ENCODE measurements at regions not wholly inside any gene's neighbourhood (a gene's known extent, or its start where the extent isn't known, plus 50 kb on each side); places are given as distances from the start of the nearest gene placed in this dataset.

- TF ChIP-seq ZBTB7A (IDR thresholded peaks at IDR 0.05; ENCODE audit: borderline replicate concordance, control insufficient read depth, low read depth, low read length) (peak; percentile 73; the same call in 1 of the 2 replicates), FOXP4 (CRISPR knock-in tag; IDR thresholded peaks at IDR 0.05; ENCODE audit: borderline replicate concordance) (0 out of 2 replicates have a peak, but pooled peaks have one; percentile 8), NR4A1 (CRISPR knock-in tag; IDR thresholded peaks at IDR 0.05) (no peak), NR4A1 (tag; IDR thresholded peaks at IDR 0.05) (no peak), GABPB1 (CRISPR knock-in tag; IDR thresholded peaks at IDR 0.05) (no peak), ZNF583 (CRISPR knock-in tag; IDR thresholded peaks at IDR 0.05) (no peak), FIP1L1 (IDR thresholded peaks at IDR 0.05; ENCODE audit: low read depth, low read length, poor library complexity, severe bottlenecking) (no peak), ERF (CRISPR knock-in tag; IDR thresholded peaks at IDR 0.05) (0 out of 2 replicates have a peak, but pooled peaks have one; percentile 8), BCOR (IDR thresholded peaks at IDR 0.05) (peak; percentile 53; the same call in 1 of the 2 replicates), ZNF263 (CRISPR knock-in tag; IDR thresholded peaks at IDR 0.05; ENCODE audit: borderline replicate concordance) (peak; percentile 47), EP300 (IDR thresholded peaks at IDR 0.05; ENCODE audit: low read length) (no peak), SIN3B (IDR thresholded peaks at IDR 0.05; ENCODE audit: low read depth) (no peak), CBX1 (IDR thresholded peaks at IDR 0.05; ENCODE audit: low read depth) (peak; percentile 32; the same call in 1 of the 2 replicates), UBTF (IDR thresholded peaks at IDR 0.05; ENCODE audit: borderline replicate concordance in 1 of 2, low read depth in 2 of 2, low read length in 2 of 2) (peak in 1 of 2 experiments; percentile 13; a peak in 1 of 4 replicates), LARP7 (IDR thresholded peaks at IDR 0.05) (peak; percentile 26; the same call in 1 of the 2 replicates), SMARCA4 (IDR thresholded peaks at IDR 0.05) (peak; percentile 37; the same call in 1 of the 2 replicates), POLR2G (IDR thresholded peaks at IDR 0.05; ENCODE audit: low read depth, low read length) (peak; percentile 54; the same call in 1 of the 2 replicates)
- TF ChIP-seq, protein P1, sequence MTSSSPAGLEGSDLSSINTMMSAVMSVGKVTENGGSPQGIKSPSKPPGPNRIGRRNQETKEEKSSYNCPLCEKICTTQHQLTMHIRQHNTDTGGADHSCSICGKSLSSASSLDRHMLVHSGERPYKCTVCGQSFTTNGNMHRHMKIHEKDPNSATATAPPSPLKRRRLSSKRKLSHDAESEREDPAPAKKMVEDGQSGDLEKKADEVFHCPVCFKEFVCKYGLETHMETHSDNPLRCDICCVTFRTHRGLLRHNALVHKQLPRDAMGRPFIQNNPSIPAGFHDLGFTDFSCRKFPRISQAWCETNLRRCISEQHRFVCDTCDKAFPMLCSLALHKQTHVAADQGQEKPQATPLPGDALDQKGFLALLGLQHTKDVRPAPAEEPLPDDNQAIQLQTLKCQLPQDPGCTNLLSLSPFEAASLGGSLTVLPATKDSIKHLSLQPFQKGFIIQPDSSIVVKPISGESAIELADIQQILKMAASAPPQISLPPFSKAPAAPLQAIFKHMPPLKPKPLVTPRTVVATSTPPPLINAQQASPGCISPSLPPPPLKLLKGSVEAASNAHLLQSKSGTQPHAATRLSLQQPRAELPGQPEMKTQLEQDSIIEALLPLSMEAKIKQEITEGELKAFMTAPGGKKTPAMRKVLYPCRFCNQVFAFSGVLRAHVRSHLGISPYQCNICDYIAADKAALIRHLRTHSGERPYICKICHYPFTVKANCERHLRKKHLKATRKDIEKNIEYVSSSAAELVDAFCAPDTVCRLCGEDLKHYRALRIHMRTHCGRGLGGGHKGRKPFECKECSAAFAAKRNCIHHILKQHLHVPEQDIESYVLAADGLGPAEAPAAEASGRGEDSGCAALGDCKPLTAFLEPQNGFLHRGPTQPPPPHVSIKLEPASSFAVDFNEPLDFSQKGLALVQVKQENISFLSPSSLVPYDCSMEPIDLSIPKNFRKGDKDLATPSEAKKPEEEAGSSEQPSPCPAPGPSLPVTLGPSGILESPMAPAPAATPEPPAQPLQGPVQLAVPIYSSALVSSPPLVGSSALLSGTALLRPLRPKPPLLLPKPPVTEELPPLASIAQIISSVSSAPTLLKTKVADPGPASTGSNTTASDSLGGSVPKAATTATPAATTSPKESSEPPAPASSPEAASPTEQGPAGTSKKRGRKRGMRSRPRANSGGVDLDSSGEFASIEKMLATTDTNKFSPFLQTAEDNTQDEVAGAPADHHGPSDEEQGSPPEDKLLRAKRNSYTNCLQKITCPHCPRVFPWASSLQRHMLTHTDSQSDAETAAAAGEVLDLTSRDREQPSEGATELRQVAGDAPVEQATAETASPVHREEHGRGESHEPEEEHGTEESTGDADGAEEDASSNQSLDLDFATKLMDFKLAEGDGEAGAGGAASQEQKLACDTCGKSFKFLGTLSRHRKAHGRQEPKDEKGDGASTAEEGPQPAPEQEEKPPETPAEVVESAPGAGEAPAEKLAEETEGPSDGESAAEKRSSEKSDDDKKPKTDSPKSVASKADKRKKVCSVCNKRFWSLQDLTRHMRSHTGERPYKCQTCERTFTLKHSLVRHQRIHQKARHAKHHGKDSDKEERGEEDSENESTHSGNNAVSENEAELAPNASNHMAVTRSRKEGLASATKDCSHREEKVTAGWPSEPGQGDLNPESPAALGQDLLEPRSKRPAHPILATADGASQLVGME (CRISPR knock-in tag; IDR thresholded peaks at IDR 0.05), result 0 out of 2 replicates have a peak, but pooled peaks have one; percentile 34
These were observed 181.1 kb downstream of the SEC14L1 start (continued) for GRCh38 chr17:77321649-77322513.
